Progenitor cell of endocrine pancreas (in vitro differentiated cells): ENCODE measurements at regions not wholly inside any gene's neighbourhood (a gene's known extent, or its start where the extent isn't known, plus 50 kb on each side); places are given as distances from the start of the nearest gene placed in this dataset.

Source experiments
- DNase-seq: peaks from one replicate; pipeline ENCODE4 v3.0.0; 2021; ENCODE audit warnings: low spot score; ENCODE audit not compliant: unreplicated experiment
- H3K27ac Mint-ChIP-seq: 2 replicates; pipeline ENCODE4 v1.8.0; 2021; ENCODE audit warnings: mild to moderate bottlenecking, moderate library complexity, mixed read lengths
- H3K27me3 Mint-ChIP-seq: 2 replicates; pipeline ENCODE4 v1.8.0; 2021; ENCODE audit warnings: mixed read lengths
- H3K36me3 Mint-ChIP-seq: 2 replicates; pipeline ENCODE4 v1.8.0; 2022; ENCODE audit warnings: mixed read lengths; ENCODE audit not compliant: insufficient read depth
- H3K4me1 Mint-ChIP-seq: 2 replicates; pipeline ENCODE4 v1.8.0; 2021; ENCODE audit warnings: low read depth, mixed read lengths
- H3K4me3 Mint-ChIP-seq: 2 replicates; pipeline ENCODE4 v1.8.0; 2021; ENCODE audit warnings: low read depth, mild to moderate bottlenecking, moderate library complexity, mixed read lengths
- H3K9me3 Mint-ChIP-seq: 2 replicates; pipeline ENCODE4 v1.8.0; 2021; ENCODE audit warnings: low read depth, mixed read lengths
- CTCF ChIP-seq: fragments of 200-600 bp; sonication (generic); IDR thresholded peaks from one replicate; pipeline ENCODE4 v1.5.0; 2021; ENCODE audit warnings: antibody characterized with exemption, mild to moderate bottlenecking; ENCODE audit not compliant: unreplicated experiment

- no peak for DNase-seq
- no peak for TF ChIP-seq CTCF
- Mint-ChIP-seq H3K4me1 (no peaks in the 10 kb centered on the region), H3K4me3 (no peak overlapping the region), H3K9me3 (no peaks in the 10 kb centered on the region), H3K36me3 (no peaks in the 10 kb centered on the region), H3K27me3 (peaks cover 15% of the 10 kb centered on the region), H3K27ac (no peak overlapping the region)
Measured at GRCh38 chr5:174427304-174427703, 297.1 kb upstream of the MSX2 start.

- Mint-ChIP-seq H3K27me3 (peaks cover 12% of the 10 kb centered on the region), H3K27ac (no peak overlapping the region), H3K4me1 (no peaks in the 10 kb centered on the region), H3K4me3 (no peak overlapping the region), H3K36me3 (no peaks in the 10 kb centered on the region), H3K9me3 (no peaks in the 10 kb centered on the region)
- no peak for TF ChIP-seq CTCF
- DNase-seq = no peak
Measured at GRCh38 chr5:174428895-174429294, 295.5 kb upstream of the MSX2 start.

GRCh38 chr5:174430940-174431339 is 293.4 kb upstream of the MSX2 start:
- Mint-ChIP-seq H3K36me3 (no peaks in the 10 kb centered on the region), H3K27me3 (peaks cover 6% of the 10 kb centered on the region), H3K27ac (no peak overlapping the region), H3K4me3 (no peak overlapping the region), H3K4me1 (no peaks in the 10 kb centered on the region), H3K9me3 (no peaks in the 10 kb centered on the region)
- no peak for DNase-seq
- no peak for TF ChIP-seq CTCF

- Mint-ChIP-seq H3K27ac (no peak overlapping the region), H3K4me1 (no peaks in the 10 kb centered on the region), H3K4me3 (no peak overlapping the region), H3K36me3 (no peaks in the 10 kb centered on the region), H3K27me3 (peaks cover under 1% of the 10 kb centered on the region), H3K9me3 (no peaks in the 10 kb centered on the region)
- no peak for DNase-seq
- no peak for TF ChIP-seq CTCF
Measured at GRCh38 chr5:174431504-174431903, 292.9 kb upstream of the MSX2 start.

GRCh38 chr5:174433098-174433497 is 291.3 kb upstream of the MSX2 start:
- no peak for DNase-seq
- no peak overlapping the region for H3K27ac Mint-ChIP-seq
- no peak overlapping the region for H3K4me3 Mint-ChIP-seq
- H3K27me3 Mint-ChIP-seq = no peaks in the 10 kb centered on the region
- no peaks in the 10 kb centered on the region for H3K9me3 Mint-ChIP-seq
- H3K4me1 Mint-ChIP-seq = no peaks in the 10 kb centered on the region
- H3K36me3 Mint-ChIP-seq = no peaks in the 10 kb centered on the region
- no peak for TF ChIP-seq CTCF

- no peak for TF ChIP-seq CTCF
- no peaks in the 10 kb centered on the region for H3K27me3 Mint-ChIP-seq
- no peaks in the 10 kb centered on the region for H3K36me3 Mint-ChIP-seq
- no peak for DNase-seq
- no peak overlapping the region for H3K27ac Mint-ChIP-seq
- no peak overlapping the region for H3K4me3 Mint-ChIP-seq
- no peaks in the 10 kb centered on the region for H3K9me3 Mint-ChIP-seq
- no peaks in the 10 kb centered on the region for H3K4me1 Mint-ChIP-seq
Measured at GRCh38 chr5:174436750-174437149, 287.6 kb upstream of the MSX2 start.
